Stimulated activated CD4-positive, alpha-beta T cell treated with anti-CD3 and anti-CD28 coated beads, Interleukin-12 subunit alpha, Interleukin-12 subunit beta, amount 100 ng/mL, for 48 hours (primary cell): ENCODE measurements at regions not wholly inside any gene's neighbourhood (a gene's known extent, or its start where the extent isn't known, plus 50 kb on each side); places are given as distances from the start of the nearest gene placed in this dataset.
"Not testable (repeated sequence)": the region's sequence is repeated elsewhere in the genome, so short reads cannot be mapped to it uniquely, and the experiment has no call there.

ENCODE experiments used
- DNase-seq, 3 donors: peaks; one replicate each; pipeline ENCODE4 v3.0.0-alpha.2; 2020; ENCODE audit warnings: low read depth in 2 of 3, low spot score in 1 of 3

DNA sequence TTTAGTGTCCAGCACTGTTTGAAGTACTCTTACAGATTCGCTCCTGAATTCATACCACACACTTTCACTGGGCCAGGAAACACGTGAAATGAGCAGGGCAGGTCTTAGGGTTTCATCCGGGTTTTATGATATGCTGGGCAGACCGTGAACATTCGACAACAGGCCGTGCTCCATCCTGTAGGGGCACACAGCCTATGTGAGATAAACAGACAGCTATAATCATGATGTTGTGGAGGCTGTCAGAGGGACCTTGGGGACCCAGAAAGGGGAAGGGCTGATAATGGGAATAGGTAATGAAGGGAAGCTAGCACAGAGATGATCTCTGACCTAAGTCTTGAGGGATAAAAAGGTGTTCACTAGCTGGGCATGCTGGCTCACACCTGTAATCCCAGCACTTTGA lies 110.4 kb downstream of the RIN2 start:
- DNase-seq = no peak

GRCh38 chr20:19872001-19872400 lies 113.9 kb downstream of the RIN2 start:
- no peak for DNase-seq

DNA sequence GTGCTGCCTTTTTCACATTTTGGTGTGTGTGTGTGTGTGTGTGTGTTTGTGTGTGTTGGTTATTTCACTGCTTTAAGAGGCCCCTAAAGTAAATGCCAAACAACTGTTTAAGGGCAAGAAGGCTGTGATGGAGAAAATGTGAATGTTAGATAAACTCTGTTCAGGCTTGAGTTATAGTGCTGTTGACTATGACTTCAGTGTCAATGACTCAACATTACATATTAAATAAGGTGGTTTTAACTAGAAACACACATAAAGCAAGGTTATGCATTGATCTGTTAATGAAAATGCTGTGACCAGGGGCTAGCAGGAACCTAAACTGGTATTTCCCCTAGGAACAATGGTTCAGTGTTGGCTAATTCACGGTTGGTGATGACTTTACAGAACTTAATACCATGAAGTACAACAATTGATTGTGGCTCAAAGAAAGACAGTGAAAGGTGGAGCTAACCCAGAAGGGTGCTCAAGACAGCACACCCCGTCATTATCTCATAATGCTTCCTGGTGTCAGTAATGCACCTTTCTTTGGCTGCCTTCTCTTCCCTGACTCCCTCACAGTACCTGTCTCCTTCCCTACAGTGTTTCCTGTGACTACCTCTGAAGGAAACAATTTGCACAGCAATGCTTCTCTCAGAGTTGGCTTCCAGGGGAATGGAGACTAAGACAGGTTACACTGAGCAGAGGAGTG lies 116.1 kb downstream of the RIN2 start:
- DNase-seq = no peak

- no peak for DNase-seq
Measured at GRCh38 chr20:19875376-19876221, 117.5 kb downstream of the RIN2 start.

- no peak for DNase-seq
Measured at GRCh38 chr20:19876828-19877460, 118.9 kb downstream of the RIN2 start.

- not testable (repeated sequence) for DNase-seq
Measured at GRCh38 chr20:19879874-19880255, 121.8 kb downstream of the RIN2 start.

- DNase-seq = no peak
Measured at GRCh38 chr20:19880256-19881079, 122.4 kb downstream of the RIN2 start.

DNA sequence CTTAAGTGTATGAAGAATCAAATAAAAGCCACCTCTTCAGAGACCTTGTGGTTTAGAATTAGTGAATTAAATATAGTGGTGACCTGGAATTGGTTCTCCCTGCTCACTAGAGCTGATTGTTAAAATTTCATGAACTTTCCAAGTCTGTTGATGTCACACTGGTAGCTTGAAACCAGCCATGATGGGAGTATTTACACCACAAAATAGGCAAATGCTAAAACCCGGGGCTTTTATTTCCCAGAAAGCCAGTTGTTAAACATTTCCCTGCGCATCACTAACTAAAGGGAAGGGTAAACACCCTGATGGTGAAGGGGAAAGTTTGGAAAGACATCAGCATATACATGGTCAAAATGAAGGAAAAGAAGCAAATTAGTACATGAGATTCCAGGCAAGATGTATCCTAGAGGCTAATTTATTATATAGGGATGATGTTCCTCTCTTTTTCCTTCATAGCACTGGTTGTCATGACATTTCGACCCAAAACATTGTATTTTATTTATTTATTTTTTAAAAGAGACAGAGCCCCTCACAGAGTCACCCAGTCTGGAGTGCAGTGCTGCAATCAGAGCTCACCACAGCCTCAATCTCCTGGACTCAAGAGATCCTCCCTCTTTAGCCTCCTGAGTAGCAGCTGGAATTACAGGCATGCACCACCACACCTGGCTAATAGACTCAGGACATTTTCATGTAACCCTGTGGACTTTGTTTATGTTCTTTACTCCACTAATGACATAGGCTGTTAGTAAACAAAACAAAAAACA lies 123.2 kb downstream of the RIN2 start:
- no peak for DNase-seq

DNA sequence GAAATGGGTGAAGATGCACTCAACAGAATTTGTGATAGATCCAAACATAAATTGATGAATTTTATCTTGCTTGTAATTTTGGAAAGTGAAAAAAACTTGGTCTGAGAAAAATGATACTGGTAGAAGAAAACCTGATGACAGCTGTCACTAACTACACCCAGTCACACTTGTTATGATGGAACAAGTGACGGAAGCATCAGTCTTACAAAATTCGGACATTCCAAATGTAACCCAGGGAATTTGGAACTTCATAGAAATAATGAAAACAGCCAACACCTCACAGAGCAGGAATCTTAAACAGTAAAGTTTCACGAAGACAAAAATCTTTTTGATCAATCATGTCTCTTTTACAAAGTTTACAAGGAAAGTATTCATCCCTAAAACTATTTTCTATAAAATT lies 123.9 kb downstream of the RIN2 start:
- no peak for DNase-seq

GRCh38 chr20:19882446-19882845 lies 124.4 kb downstream of the RIN2 start:
- no peak for DNase-seq

DNA sequence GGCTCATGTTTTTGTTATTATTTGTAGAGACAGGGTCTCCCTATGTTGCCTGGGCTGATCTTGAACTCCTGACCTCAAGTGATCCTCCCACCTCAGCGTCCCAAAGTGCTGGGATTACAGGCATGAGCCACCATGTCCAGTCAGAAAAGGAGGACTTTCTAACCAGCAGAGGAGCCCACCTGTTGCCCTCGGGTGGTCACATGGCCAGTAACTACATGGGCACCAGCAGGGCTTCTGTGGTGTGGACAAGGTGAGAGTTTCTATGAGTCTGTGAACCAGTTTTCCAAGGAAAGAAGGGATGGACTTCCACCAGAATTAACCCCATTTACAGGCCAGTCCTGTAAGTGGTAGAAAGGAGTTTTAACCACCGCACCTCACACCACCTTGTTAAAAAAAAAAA lies 125.4 kb downstream of the RIN2 start:
- DNase-seq = no peak

DNA sequence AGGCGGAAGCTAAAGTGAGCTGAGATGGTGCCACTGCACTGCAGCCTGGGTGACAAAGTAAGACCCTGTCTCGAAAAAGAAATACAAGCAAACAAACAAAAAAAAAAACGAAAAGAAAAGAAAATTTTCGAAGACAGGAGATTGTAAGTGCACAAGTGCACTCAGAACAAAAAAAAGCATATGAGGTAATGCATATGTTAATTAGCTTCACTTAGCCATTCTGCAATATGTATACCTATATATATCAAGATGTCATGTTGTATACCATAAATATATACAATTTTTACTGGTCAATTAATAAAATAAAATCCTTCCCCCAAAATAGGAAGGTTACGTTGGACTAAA lies 127.5 kb downstream of the RIN2 start:
- no peak for DNase-seq

- no peak for DNase-seq
Measured at GRCh38 chr20:19885939-19886660, 128.0 kb downstream of the RIN2 start.

- no peak for DNase-seq
Measured at GRCh38 chr20:19886661-19887288, 128.7 kb downstream of the RIN2 start.

- no peak for DNase-seq
Measured at GRCh38 chr20:19887556-19888268, 129.4 kb upstream of the NAA20 start.

GRCh38 chr20:19888269-19888671 lies 128.9 kb upstream of the NAA20 start:
- no peak for DNase-seq

- no peak for DNase-seq
Measured at GRCh38 chr20:19889011-19889953, 127.9 kb upstream of the NAA20 start.
